NOMO-1 treated with dmso at 0.1 percent for 144 hours (cell line): ENCODE measurements at regions not wholly inside any gene's neighbourhood (a gene's known extent, or its start where the extent isn't known, plus 50 kb on each side); places are given as distances from the start of the nearest gene placed in this dataset.

Source experiments
- DNase-seq: peaks from one replicate; lab custom pipeline; 2025; ENCODE audit not compliant: unreplicated experiment; lab: John Stamatoyannopoulos, UW

DNA sequence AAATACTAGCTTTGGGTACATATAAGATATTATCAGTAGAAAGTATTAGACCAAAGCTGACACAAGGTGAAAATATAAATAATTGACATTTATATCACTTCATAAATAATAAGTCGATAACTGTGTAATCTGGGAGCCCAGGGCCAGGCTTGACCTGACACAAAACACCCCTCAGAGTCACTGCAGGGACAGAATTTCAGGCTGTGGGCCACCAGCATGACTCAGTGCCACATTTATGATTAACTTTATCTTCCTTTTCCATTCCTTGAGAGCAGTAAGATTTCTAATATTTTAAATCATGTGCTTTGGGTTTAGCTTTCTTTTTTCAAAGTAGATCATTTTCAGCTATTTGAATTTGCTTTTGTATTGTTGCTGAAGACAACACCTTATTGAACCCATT is 102.9 kb upstream of the NFE2L3 start:
- no peak for DNase-seq

DNA sequence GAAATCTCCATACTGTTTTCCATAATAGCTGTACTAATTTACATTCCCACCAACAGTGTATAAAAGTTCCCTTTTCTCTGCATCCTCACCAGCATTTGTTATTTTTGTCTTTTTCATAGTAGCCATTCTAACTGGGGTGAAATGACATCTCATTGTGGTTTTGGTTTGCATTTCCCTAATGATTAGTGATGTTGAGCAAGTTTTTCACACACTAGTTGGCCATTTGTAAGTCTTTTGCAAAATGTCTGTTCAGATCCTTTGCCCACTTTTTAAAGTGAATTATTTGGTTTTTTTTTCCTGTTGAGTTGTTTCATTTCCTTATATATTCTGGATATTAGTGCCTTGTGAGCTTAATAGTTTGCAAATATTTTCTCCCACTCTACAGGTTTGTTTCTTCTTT is 101.0 kb upstream of the NFE2L3 start:
- DNase-seq: no peak

DNA sequence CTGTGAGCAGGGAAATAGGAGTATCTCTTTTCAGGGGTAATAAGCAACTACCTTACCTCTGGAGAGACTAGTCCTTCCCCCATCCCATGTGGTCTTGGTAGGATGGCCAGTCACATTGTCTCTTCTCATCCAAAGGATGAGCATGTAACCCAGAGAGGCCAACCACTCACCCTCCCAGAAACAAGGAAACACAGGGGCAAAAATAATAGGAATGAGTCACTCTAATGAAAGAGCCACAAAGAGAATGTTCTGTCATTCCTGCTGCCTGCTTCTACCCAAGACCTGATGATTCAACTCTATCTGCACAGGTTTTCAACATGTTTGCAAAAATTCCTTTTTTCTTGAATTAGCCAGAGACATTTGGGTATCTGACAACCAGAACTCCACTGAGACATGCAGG is 99.3 kb upstream of the NFE2L3 start:
- no peak for DNase-seq

DNA sequence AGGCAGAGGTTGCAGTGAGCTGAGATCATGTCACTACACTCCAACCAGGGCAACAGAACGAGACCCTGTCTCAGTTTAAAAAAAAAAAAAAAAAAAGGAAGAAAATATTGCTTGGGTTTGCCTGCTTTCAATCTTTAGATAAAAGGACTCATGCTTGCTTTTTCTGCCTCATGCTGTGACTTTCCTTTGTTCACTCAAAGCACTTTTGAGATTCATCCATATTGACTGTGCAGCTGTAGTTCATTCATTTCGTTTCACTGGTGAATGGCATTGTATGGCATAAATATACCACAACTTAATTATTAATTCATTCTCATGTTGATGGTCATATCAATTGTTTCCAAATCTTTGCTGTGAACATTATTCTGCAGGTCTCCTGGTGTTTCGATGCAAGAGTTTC is 97.6 kb upstream of the NFE2L3 start:
- no peak for DNase-seq

DNA sequence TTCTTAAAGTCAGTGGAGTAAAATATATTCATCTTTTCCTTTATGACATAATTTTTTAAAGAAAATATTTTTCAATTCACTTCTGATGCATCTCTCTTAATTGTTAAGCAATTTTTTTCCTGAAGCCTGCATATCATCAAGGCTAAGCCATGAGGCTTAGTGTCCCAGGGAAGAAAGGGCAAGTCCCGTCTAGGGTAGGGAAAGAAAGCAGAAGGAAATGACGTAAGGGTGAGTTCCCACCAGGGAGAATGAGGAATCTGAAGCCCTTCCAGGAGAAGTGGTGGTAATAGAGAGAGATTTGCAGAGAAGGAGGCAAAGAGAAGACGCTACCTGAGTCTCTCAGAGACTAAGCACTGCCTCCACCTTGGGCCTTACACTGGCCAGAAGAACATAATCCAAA is 96.8 kb upstream of the NFE2L3 start:
- no peak for DNase-seq

DNA sequence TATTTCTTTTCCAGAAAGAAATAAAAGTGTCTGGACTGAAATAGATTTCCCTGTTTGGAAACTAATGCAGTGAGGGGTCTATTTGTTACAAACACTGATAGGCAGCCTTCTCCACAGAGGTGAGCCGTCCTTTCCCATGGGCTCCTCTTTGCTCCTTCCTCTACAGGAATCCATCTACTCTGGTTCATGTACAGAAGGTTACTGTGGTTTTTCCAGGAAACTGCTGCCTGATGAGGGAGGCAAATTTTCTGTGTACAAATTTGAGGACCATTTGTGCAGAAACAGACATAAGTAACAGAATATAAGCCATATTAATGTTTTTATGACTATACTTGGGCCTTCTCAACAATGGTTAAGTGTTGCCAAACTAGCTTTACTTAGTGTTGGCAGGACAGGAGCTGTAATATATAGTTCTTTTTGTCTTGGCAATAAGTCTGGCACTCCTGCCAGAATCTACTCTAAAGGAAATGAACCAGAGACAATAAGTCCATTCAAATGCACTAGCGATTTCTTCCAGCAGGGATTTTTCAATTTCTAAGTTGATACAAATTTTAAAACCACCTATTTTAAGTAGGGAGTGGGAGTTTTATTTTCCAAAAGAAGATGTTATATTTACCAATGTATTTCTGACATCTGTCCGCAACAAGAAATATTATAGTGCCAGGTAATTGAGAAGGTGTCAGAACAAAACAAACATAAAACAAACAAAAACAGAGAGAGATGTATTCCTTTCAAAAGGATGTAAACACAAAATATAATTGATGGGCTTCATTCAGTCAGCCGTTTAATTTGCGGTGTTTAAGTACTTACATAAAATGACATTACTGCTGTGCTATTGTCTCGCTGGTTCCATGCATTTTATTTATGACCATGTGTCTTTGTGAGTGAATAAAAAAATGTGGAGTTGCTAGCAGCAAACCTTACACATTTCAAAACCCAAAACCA is 91.0 kb upstream of the NFE2L3 start:
- DNase-seq: no peak

DNA sequence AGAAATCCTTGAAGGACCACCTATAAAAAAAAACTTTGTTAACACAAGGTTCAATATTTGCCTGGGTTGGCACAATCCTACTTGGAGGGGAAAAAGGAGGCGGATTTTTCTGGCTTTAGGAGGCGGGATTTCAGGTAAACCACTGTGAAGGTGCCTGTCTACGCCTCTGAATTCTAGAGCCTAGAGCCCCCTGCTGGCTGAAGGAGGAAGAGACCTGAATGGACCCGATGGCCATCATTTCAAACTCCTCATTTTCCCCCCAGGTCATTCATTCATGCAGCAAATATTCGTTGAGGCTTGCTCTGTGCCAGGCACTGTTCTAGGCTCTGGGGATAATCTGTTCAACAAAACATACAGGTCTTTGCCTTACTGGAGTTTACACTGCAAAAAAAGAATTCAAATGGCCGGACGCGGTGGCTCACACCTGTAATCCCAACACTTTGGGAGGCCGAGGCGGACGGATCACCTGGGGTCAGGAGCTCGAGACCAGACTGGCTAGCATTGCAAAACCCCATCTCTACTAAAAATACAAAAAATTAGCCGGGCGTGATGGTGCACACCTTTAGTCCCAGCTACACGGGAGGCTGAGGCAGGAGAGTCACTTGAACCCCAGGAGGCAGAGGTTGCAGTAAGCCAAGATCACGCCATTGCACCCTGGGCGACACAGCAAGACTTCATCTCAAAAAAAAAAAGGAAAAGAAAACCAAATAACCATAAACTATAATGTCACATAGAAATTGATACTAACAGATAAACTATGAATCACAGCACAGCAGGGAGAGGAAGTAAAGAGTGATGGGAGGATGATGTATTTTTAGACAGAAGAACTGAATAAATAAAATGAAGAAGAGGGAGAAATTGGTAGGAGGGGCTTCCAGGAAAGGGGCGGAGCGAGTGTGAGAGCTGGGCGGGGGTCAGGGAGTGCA is 90.1 kb upstream of the NFE2L3 start:
- DNase-seq: peak; percentile 37

DNA sequence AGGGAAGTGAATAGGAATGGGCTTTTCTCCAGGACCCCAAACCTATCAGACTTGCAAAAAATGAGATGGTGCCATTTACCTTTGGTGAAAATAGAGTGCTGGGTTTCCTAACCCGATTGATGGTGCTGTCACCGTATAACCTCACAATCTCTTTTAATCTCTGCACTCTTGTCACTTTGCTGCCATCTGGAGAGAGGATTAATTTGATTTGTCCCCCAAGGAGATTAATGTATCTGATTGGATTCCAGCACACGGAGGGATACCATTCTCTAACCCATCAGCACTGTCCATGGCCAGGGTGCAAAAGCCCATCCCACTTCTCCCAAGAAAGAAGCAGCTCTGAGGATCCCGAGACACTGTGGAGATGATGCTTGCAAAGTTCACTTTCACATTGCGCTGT is 86.3 kb upstream of the NFE2L3 start:
- no peak for DNase-seq

DNA sequence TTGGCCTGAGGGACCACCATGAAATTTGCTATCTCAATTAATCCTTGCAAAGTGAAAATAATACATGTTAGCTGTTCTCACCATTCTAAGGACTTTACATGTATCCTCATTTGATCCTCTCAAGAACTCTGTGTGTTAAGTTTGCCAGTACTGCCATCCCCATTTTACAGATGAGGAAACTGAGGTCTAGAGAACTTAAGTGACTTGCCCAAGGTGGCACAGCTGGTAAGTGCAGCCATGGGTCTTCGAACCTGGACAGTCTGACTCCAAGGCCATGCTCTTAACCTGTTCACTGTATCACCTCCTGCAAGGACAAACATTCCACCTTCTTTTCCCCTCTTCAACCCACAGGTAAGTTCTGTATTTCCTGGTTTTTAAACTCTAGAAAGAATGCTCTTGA is 85.3 kb upstream of the NFE2L3 start:
- DNase-seq: no peak

DNA sequence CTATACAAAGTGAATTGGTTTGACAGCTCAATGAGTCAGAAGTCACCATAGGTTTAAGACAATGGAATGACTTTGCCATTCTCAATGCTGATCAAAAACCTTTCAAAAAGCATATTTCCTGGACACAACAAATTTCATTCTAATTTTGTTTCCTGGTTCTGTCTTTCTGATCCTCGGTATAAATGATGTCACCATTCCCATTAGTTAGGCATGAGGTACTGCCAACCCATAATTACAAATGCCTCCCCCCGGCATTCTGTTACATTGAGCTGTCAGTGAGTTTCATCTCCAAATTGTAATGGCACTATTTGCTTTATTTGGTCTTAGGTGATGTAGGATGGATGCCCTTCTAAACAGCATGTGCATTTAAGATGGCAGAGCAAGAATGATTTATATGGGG is 81.7 kb upstream of the NFE2L3 start:
- no peak for DNase-seq

DNA sequence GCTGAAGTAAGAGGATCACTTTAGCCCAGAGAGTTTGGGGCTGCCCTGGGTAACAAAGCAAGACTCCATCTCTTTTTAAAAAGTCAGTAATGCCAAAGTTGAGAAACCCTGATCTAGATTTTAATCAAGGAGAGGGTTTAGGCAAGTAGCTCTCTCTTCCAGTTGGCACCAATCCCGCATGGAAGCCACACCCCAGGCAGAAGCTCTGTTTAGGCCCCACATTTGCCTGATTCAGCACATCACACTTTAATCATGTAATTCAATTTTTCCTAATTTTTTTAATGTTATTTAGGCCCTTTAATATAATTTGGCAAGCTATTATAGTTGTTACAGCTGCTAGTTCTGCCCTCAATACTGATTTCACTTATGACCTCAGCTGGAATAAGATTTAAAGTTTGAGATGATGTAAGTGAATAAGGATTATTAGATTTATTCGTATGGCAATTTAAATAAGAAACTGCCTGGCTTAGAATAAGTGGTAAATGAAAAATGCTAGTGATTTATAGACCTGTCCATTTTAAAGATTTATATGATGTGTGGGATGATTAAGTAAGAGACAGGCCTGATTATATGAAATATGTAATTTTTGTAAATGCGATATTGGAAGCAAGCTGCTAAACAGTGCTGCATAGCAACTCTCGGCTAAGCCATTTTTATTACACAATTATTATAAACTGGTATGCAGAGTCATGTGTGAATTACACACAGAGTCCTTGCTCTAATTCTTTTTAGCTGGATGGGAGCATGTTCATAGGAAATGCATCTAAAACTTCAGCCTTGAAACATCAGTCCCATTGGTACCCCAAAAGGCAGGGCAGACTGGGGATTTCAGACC is 80.2 kb upstream of the NFE2L3 start:
- DNase-seq: no peak

DNA sequence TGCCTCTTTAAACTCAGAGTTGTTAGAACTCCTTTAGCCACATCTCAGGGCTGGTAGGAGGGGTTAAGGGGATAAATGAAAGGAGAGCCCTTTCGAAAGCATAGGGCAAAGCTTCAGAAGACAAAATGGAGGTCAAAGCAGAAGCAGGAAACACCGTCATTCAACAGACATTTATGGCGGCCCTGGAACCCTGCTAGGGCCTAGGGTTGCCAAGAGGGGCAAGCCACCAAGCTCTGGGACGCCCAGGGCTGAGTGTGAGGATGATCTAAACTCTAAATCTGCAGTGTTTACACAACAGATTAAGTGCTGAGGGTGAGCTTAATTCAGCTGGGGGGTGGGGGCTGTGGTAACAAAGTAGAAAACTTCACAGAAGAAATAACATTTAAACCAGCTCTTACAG is 79.0 kb upstream of the NFE2L3 start:
- DNase-seq: no peak

DNA sequence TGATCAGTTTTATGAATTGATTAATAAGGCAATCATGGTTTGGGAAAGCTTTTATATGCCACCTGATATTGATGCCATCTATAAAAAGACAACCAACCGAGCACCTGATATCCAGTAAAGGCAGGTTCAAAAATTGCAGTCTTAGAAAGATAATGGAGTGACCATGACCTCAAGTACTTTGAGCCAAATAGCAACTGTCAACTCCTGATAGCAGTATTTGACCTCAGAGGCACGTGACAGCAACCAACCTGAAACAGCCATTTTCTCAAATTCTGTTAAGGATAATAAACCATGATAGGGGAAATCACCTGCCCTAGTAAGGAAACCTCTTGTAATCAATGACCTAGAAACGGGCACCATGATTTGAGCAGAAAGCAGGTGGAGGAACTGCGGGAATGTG is 77.1 kb upstream of the NFE2L3 start:
- DNase-seq: no peak

DNA sequence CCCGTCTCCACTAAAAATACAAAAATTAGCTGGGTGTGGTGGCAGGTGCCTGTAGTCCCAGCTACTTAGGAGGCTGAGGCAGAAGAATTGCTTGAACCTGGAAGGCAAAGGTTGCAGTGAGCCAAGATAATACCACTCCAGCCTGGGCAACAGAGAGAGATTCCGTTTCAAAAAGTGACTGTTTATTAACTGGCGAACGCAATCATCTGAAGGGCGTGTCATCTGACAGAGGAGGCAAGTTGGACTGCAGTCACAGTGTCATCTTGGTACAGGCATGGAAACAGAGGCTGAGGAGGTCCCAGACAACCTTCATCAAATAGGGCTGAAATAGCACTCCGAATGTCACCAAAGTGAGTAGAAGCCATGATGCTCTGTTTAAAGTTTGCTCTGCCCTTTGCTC is 75.3 kb upstream of the NFE2L3 start:
- no peak for DNase-seq

DNA sequence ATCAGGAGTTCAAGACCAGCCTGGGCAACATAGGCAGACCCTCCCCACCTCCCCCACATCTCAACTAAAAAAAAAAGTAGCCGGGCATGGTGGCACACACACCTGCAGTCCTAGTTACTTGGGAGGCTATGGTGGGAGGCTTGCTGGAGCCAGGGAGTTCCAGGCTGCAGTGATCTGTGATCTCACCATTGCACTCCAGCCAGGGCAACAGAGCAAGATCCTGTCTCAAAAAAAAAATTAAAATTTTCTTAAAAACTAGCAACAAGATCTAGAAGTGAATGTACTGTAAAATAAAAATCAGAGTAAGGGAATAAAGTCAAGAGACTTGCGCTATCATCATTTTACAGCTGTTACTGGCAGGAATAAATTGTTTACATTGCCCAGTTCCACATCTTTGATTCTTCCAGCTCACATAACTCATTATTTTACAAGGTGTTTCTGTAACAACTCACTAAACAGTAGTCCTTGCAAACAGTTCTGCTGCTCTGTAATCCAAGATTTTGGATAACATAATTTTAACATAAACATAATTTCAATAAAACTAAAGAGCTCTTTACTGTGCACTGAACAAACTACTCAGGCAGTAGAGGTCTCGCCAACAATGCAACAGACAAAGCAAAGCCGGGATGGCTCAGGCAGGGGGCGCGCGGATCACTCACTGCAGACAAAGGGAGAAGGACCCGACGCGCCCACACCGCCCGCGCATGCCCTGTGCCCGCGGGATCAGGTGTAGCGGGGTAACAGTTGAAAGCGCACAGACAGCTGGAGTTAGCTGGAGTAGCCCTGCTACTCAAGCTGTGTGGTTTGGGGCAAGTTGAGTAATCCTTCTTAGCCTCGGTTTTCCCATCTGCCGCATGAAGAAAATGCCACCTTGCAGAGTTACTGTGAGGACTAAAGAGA is 73.3 kb upstream of the NFE2L3 start:
- peak; percentile 46 for DNase-seq

DNA sequence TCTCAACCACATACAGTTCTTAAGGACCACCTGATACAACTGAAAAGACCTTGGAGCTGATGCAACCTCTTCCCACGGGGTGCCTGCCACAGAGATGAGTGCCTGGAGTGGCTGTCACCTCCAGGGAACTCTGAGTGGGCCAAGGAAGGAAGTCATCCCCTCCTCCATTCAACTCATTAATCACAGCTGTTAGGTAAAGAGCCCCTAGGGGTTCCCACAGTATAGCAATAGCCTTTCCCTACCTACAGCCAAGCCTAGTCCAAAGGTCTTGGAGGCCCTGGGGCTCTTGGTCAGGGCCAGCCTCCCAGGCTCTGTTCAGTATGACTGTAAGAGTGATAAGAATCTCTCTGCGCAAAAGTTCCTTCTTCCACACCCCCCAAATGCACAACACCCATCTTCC is 70.4 kb upstream of the NFE2L3 start:
- no peak for DNase-seq

DNA sequence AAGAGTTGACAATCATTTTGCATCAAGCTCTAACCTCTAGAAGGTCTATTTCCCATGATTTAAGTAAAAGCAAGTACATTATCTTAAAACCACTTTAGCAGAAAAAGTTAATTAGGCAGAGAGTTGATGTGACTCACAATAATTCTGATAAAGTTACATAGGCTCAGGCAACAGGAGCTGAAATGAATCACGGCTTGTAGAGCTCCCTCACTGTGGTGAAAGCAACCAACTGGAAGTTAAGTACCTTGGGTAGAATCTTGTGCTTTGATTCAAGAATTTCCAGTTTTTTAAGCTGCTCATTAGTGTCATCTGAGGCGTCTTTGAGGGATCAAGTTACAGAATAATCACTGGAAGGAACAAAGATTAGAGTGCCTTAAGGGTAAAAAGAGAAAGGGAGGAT is 68.9 kb upstream of the NFE2L3 start:
- DNase-seq: no peak

DNA sequence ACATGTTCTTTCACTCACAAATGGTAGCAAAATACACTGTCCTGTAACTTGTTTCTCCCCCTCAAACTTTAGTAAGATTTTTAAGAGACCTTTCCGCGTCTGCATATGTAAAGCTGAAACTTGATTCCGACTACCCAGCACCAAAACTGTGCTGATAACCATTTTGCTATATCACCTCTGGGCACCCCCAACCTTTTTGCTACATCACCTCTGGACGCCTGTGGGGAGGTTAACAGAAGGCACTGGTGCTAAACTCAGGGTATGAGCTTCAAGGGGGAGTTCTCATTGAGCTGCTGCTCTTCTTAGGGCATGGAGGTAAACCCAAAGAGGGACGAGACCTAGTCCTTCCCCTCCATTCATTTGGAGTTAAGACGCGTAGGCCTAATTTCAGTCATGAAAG is 67.6 kb upstream of the NFE2L3 start:
- no peak for DNase-seq

DNA sequence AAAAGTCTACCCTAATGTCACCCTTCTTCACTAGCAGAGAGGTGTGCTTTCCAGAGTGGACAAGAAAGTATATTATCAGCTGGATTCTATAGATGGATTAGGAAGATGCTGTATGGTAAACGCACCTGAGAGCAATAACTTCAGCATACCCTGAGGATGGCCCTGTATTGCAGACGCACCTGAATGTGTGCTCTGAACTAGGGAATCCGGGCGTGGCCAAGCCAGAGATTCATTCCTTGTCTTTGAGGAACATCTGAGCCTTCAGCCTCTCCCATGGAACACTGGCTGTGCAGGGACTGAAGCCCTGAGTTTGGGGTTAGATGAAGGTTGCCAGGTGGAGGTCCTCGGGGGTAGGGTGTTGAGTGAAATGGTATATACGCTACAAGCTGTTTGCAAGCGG is 66.2 kb upstream of the NFE2L3 start:
- no peak for DNase-seq
